GM20000 (cell line): ENCODE measurements at regions not wholly inside any gene's neighbourhood (a gene's known extent, or its start where the extent isn't known, plus 50 kb on each side); places are given as distances from the start of the nearest gene placed in this dataset.

Experiments used
- DNase-seq: peaks from one replicate; pipeline ENCODE4 v3.0.0; 2012; ENCODE audit warnings: low spot score
- CTCF ChIP-seq: IDR thresholded peaks from 2 replicates; pipeline ENCODE4 v1.5.1; 2012; ENCODE audit warnings: mild to moderate bottlenecking, control low read depth; ENCODE audit errors: extremely low read depth, missing control alignments

- no peak for DNase-seq
These were observed 133.7 kb upstream of the CTTNBP2NL start for GRCh38 chr1:112262316-112262715.

GRCh38 chr1:112263042-112263441, 133.0 kb upstream of the CTTNBP2NL start:
- DNase-seq = no peak
- TF ChIP-seq CTCF = no peak

More at GRCh38 chr1:112262316-112262715, 133.7 kb upstream of the CTTNBP2NL start:
- no peak for TF ChIP-seq CTCF

GRCh38 chr1:112263453-112263852, 132.6 kb upstream of the CTTNBP2NL start:
- TF ChIP-seq CTCF = no peak

GRCh38 chr1:112264010-112264409, 132.0 kb upstream of the CTTNBP2NL start:
- DNase-seq = no peak
- TF ChIP-seq CTCF = no peak

More at GRCh38 chr1:112263453-112263852, 132.6 kb upstream of the CTTNBP2NL start:
- DNase-seq = no peak

GRCh38 chr1:112264553-112264952, 131.5 kb upstream of the CTTNBP2NL start:
- TF ChIP-seq CTCF = no peak
- DNase-seq = no peak

GRCh38 chr1:112265931-112266330, 130.1 kb upstream of the CTTNBP2NL start:
- no peak for DNase-seq

GRCh38 chr1:112267206-112267605, 128.8 kb upstream of the CTTNBP2NL start:
- TF ChIP-seq CTCF = no peak
- no peak for DNase-seq

More at GRCh38 chr1:112265931-112266330, 130.1 kb upstream of the CTTNBP2NL start:
- TF ChIP-seq CTCF = no peak

GRCh38 chr1:112267929-112268328, 128.1 kb upstream of the CTTNBP2NL start:
- no peak for TF ChIP-seq CTCF
- DNase-seq = peak; percentile 7
